GM23248 (cell line): ENCODE measurements at regions not wholly inside any gene's neighbourhood (a gene's known extent, or its start where the extent isn't known, plus 50 kb on each side); places are given as distances from the start of the nearest gene placed in this dataset.

Experiments
- EZH2 ChIP-seq: fragments of 200-600 bp; sonication (generic); IDR thresholded peaks from 2 replicates; pipeline ENCODE4 v1.6.1; 2018; ENCODE audit warnings: antibody characterized with exemption, mild to moderate bottlenecking; ENCODE audit not compliant: insufficient read depth, poor library complexity, severe bottlenecking
- EZH2phosphoT487 ChIP-seq: fragments of 200-600 bp; sonication (generic); IDR thresholded peaks from 2 replicates; pipeline ENCODE4 v1.6.1; 2018; ENCODE audit warnings: antibody characterized with exemption, moderate library complexity, mild to moderate bottlenecking, low read depth; ENCODE audit not compliant: insufficient read depth

DNA sequence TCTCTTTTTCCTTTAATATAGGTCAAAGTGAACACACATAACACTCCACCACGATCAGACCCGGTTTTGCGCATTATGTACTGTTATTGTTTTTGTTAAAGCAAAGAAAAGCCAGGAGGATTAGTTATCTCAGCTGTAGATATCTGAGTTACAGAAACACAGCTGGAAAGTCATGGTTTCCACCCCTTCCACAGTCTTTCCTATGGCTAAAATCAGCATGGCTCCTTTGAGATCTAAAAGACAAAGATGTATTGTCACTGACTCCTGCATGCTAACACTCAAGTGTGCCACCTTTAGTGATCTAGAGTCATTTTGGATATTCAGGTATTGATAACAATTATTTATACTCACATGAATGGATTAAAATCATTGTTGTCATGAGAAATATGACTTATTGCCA is 260.0 kb downstream of the FIGN start:
- TF ChIP-seq EZH2 (no peak), EZH2phosphoT487 (no peak)
